ENCODE measurements at regions not wholly inside any gene's neighbourhood (a gene's known extent, or its start where the extent isn't known, plus 50 kb on each side); places are given as distances from the start of the nearest gene placed in this dataset.

- no peak for TF ChIP-seq CTCF (IDR thresholded peaks at IDR 0.05; ENCODE audit: extremely low read depth, missing control alignments)
These were observed 213.5 kb upstream of the LHX5 start for GRCh38 chr12:113684908-113685782.

GRCh38 chr12:113684053-113684907 is 212.6 kb upstream of the LHX5 start:
- no peak for DNase-seq (ENCODE audit: low spot score)
- no peak for TF ChIP-seq CTCF (IDR thresholded peaks at IDR 0.05; ENCODE audit: extremely low read depth, missing control alignments)

More at GRCh38 chr12:113684908-113685782, 213.5 kb upstream of the LHX5 start:
- DNase-seq (ENCODE audit: low spot score), result no peak

- no peak for TF ChIP-seq CTCF (IDR thresholded peaks at IDR 0.05; ENCODE audit: extremely low read depth, missing control alignments)
- DNase-seq (ENCODE audit: low spot score), result no peak
These were observed 211.9 kb upstream of the LHX5 start for GRCh38 chr12:113683574-113683973.

- no peak for DNase-seq (ENCODE audit: low spot score)
- no peak for TF ChIP-seq CTCF (IDR thresholded peaks at IDR 0.05; ENCODE audit: extremely low read depth, missing control alignments)
These were observed 209.2 kb upstream of the LHX5 start for GRCh38 chr12:113680868-113681267.

- no peak for TF ChIP-seq CTCF (IDR thresholded peaks at IDR 0.05; ENCODE audit: extremely low read depth, missing control alignments)
- DNase-seq (ENCODE audit: low spot score), result no peak
These were observed 206.8 kb upstream of the LHX5 start for GRCh38 chr12:113678223-113679119.

- DNase-seq (ENCODE audit: low spot score), result no peak
These were observed 204.9 kb upstream of the LHX5 start for GRCh38 chr12:113676547-113676946.

More at GRCh38 chr12:113676547-113676946, 204.9 kb upstream of the LHX5 start:
- no peak for TF ChIP-seq CTCF (IDR thresholded peaks at IDR 0.05; ENCODE audit: extremely low read depth, missing control alignments)

All from GM20000 (cell line).